ENCODE measurements at regions not wholly inside any gene's neighbourhood (a gene's known extent, or its start where the extent isn't known, plus 50 kb on each side); places are given as distances from the start of the nearest gene placed in this dataset.
"Not testable (repeated sequence)": the region's sequence is repeated elsewhere in the genome, so short reads cannot be mapped to it uniquely, and the experiment has no call there.

GRCh38 chr2:147002256-147002655 is 842.6 kb upstream of the ACVR2A start:
- Histone ChIP-seq H3K27ac (ENCODE audit: low read depth, low read length) (no peak overlapping the region), H3K27me3 (ENCODE audit: control insufficient read depth in 5 of 5, insufficient read depth in 4 of 5, low read length in 5 of 5) (no peaks in the 10 kb centered on the region), H3K4me1 (ENCODE audit: control insufficient read depth in 5 of 5, insufficient read depth in 5 of 5, low read length in 5 of 5) (peaks cover 0 to 6% (median 4%) of the 10 kb centered on the region in 5 donors), H3K9me3 (ENCODE audit: control insufficient read depth in 5 of 5, low read length in 5 of 5) (no peaks in the 10 kb centered on the region), H3K9ac (ENCODE audit: low read length in 5 of 5) (no peak overlapping the region), H3K4me3 (ENCODE audit: low read depth in 1 of 5, low read length in 5 of 5) (no peak overlapping the region), H3K36me3 (ENCODE audit: control insufficient read depth in 5 of 5, insufficient read depth in 5 of 5, low read length in 5 of 5) (no peaks in the 10 kb centered on the region)

- Histone ChIP-seq H3K9me3 (ENCODE audit: control insufficient read depth in 5 of 5, low read length in 5 of 5) (no peaks in the 10 kb centered on the region), H3K36me3 (ENCODE audit: control insufficient read depth in 5 of 5, insufficient read depth in 5 of 5, low read length in 5 of 5) (no peaks in the 10 kb centered on the region), H3K27me3 (ENCODE audit: control insufficient read depth in 5 of 5, insufficient read depth in 4 of 5, low read length in 5 of 5) (no peaks in the 10 kb centered on the region), H3K9ac (ENCODE audit: low read length in 5 of 5) (no peak overlapping the region), H3K27ac (ENCODE audit: low read depth, low read length) (no peak overlapping the region), H3K4me3 (ENCODE audit: low read depth in 1 of 5, low read length in 5 of 5) (no peak overlapping the region), H3K4me1 (ENCODE audit: control insufficient read depth in 5 of 5, insufficient read depth in 5 of 5, low read length in 5 of 5) (no peaks in the 10 kb centered on the region)
These were observed 843.8 kb upstream of the ACVR2A start for GRCh38 chr2:147001061-147001460.

DNA sequence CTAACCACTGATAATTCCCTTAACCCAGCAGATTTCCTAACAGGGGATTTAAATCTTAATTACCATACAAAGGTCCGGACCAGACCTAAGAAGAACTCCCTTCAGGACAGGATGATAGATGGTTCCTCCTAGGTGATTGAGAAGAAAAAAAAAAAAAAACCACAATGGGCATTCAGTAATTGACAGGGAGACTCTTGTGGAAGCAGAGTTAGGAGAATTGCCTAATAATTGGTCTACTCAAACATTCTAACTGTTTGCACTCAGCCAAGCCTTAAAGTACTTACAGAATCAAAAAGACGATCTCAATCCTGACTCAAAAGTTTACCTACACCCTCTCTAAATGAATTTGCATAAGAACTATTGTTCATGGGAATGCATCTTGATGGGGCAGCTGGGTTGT is 844.7 kb upstream of the ACVR2A start:
- H3K27me3 ChIP-seq (ENCODE audit: control insufficient read depth in 5 of 5, insufficient read depth in 4 of 5, low read length in 5 of 5); H3K9me3 ChIP-seq (ENCODE audit: control insufficient read depth in 5 of 5, low read length in 5 of 5); H3K4me1 ChIP-seq (ENCODE audit: control insufficient read depth in 5 of 5, insufficient read depth in 5 of 5, low read length in 5 of 5); H3K27ac ChIP-seq (ENCODE audit: low read depth, low read length); H3K9ac ChIP-seq (ENCODE audit: low read length in 5 of 5); H3K36me3 ChIP-seq (ENCODE audit: control insufficient read depth in 5 of 5, insufficient read depth in 5 of 5, low read length in 5 of 5); H3K4me3 ChIP-seq (ENCODE audit: low read depth in 1 of 5, low read length in 5 of 5): not testable (repeated sequence)

DNA sequence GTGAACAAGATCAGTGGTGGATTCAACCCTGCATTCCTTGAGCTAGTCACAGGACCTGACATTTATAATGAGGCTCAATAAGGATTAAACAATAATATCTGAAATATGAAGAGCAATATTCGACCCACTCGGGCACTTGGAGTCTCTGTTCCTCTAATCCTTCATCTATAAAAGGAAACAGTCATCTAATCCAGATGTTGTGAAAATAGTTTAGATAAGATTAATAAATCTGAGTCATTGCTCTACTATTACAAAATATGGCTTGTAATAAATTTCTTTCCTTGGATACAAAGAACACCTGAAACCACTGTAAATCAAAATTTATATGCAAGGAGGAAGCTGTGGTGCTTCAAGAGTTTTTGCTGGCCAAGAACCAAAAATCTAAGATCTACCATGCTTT is 846.9 kb upstream of the ACVR2A start:
- Histone ChIP-seq H3K4me3 (ENCODE audit: low read depth in 1 of 5, low read length in 5 of 5) (no peak overlapping the region), H3K9me3 (ENCODE audit: control insufficient read depth in 5 of 5, low read length in 5 of 5) (no peaks in the 10 kb centered on the region), H3K27ac (ENCODE audit: low read depth, low read length) (no peak overlapping the region), H3K27me3 (ENCODE audit: control insufficient read depth in 5 of 5, insufficient read depth in 4 of 5, low read length in 5 of 5) (no peaks in the 10 kb centered on the region), H3K36me3 (ENCODE audit: control insufficient read depth in 5 of 5, insufficient read depth in 5 of 5, low read length in 5 of 5) (no peaks in the 10 kb centered on the region), H3K9ac (ENCODE audit: low read length in 5 of 5) (no peak overlapping the region), H3K4me1 (ENCODE audit: control insufficient read depth in 5 of 5, insufficient read depth in 5 of 5, low read length in 5 of 5) (no peaks in the 10 kb centered on the region)

DNA sequence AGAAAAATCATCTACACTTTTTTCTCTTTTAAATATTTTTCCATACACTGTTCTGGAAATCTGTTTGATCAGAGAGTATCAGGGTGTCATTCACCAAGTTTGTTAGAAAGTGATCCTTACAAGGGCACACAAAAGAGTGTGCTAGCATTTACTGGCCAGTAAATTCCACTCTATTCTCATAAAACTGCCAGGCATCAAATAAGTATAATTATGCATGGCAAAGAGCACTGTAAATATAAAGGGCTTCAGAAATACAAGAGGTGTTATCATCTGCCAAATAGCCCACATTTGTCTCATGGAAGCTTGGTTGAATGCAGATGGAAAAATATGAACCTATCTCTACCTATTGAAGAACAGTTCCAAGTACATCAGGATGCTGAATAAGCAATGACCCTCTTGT is 847.3 kb upstream of the ACVR2A start:
- Histone ChIP-seq H3K9me3 (ENCODE audit: control insufficient read depth in 5 of 5, low read length in 5 of 5) (no peaks in the 10 kb centered on the region), H3K4me3 (ENCODE audit: low read depth in 1 of 5, low read length in 5 of 5) (no peak overlapping the region), H3K36me3 (ENCODE audit: control insufficient read depth in 5 of 5, insufficient read depth in 5 of 5, low read length in 5 of 5) (no peaks in the 10 kb centered on the region), H3K27me3 (ENCODE audit: control insufficient read depth in 5 of 5, insufficient read depth in 4 of 5, low read length in 5 of 5) (no peaks in the 10 kb centered on the region), H3K4me1 (ENCODE audit: control insufficient read depth in 5 of 5, insufficient read depth in 5 of 5, low read length in 5 of 5) (no peaks in the 10 kb centered on the region), H3K27ac (ENCODE audit: low read depth, low read length) (no peak overlapping the region), H3K9ac (ENCODE audit: low read length in 5 of 5) (no peak overlapping the region)

GRCh38 chr2:146994246-146994645 is 850.6 kb upstream of the ACVR2A start:
- Histone ChIP-seq H3K36me3 (ENCODE audit: control insufficient read depth in 5 of 5, insufficient read depth in 5 of 5, low read length in 5 of 5) (no peaks in the 10 kb centered on the region), H3K9me3 (ENCODE audit: control insufficient read depth in 5 of 5, low read length in 5 of 5) (no peaks in the 10 kb centered on the region), H3K4me1 (ENCODE audit: control insufficient read depth in 5 of 5, insufficient read depth in 5 of 5, low read length in 5 of 5) (no peaks in the 10 kb centered on the region), H3K9ac (ENCODE audit: low read length in 5 of 5) (no peak overlapping the region), H3K27me3 (ENCODE audit: control insufficient read depth in 5 of 5, insufficient read depth in 4 of 5, low read length in 5 of 5) (no peaks in the 10 kb centered on the region), H3K27ac (ENCODE audit: low read depth, low read length) (no peak overlapping the region), H3K4me3 (ENCODE audit: low read depth in 1 of 5, low read length in 5 of 5) (no peak overlapping the region)

DNA sequence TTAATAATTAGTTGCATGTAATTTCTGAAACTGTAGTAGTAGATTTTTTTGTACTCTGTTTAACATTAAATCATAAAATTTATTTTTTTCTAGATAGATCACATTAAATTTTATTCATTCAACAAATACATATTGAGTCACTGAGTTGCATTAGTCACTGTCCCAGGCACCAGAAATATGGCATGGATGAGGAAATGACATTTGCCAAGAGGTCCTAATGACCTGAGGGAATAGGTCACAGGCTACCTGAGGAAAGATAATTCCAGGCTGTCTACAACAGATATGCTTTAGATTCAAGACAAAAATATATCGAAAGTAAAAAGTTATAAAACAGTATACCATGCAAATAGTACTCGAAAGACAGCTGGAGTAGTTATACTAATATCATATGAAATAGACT is 852.4 kb upstream of the ACVR2A start:
- Histone ChIP-seq H3K36me3 (ENCODE audit: control insufficient read depth in 5 of 5, insufficient read depth in 5 of 5, low read length in 5 of 5) (no peaks in the 10 kb centered on the region), H3K4me3 (ENCODE audit: low read depth in 1 of 5, low read length in 5 of 5) (no peak overlapping the region), H3K9me3 (ENCODE audit: control insufficient read depth in 5 of 5, low read length in 5 of 5) (no peaks in the 10 kb centered on the region), H3K9ac (ENCODE audit: low read length in 5 of 5) (no peak overlapping the region), H3K27me3 (ENCODE audit: control insufficient read depth in 5 of 5, insufficient read depth in 4 of 5, low read length in 5 of 5) (no peaks in the 10 kb centered on the region), H3K27ac (ENCODE audit: low read depth, low read length) (no peak overlapping the region), H3K4me1 (ENCODE audit: control insufficient read depth in 5 of 5, insufficient read depth in 5 of 5, low read length in 5 of 5) (no peaks in the 10 kb centered on the region)

- Histone ChIP-seq H3K27me3 (ENCODE audit: control insufficient read depth in 5 of 5, insufficient read depth in 4 of 5, low read length in 5 of 5) (no peaks in the 10 kb centered on the region), H3K36me3 (ENCODE audit: control insufficient read depth in 5 of 5, insufficient read depth in 5 of 5, low read length in 5 of 5) (no peaks in the 10 kb centered on the region), H3K9ac (ENCODE audit: low read length in 5 of 5) (no peak overlapping the region), H3K4me3 (ENCODE audit: low read depth in 1 of 5, low read length in 5 of 5) (no peak overlapping the region), H3K9me3 (ENCODE audit: control insufficient read depth in 5 of 5, low read length in 5 of 5) (no peaks in the 10 kb centered on the region), H3K4me1 (ENCODE audit: control insufficient read depth in 5 of 5, insufficient read depth in 5 of 5, low read length in 5 of 5) (no peaks in the 10 kb centered on the region), H3K27ac (ENCODE audit: low read depth, low read length) (no peak overlapping the region)
These were observed 852.8 kb upstream of the ACVR2A start for GRCh38 chr2:146992057-146992456.

DNA sequence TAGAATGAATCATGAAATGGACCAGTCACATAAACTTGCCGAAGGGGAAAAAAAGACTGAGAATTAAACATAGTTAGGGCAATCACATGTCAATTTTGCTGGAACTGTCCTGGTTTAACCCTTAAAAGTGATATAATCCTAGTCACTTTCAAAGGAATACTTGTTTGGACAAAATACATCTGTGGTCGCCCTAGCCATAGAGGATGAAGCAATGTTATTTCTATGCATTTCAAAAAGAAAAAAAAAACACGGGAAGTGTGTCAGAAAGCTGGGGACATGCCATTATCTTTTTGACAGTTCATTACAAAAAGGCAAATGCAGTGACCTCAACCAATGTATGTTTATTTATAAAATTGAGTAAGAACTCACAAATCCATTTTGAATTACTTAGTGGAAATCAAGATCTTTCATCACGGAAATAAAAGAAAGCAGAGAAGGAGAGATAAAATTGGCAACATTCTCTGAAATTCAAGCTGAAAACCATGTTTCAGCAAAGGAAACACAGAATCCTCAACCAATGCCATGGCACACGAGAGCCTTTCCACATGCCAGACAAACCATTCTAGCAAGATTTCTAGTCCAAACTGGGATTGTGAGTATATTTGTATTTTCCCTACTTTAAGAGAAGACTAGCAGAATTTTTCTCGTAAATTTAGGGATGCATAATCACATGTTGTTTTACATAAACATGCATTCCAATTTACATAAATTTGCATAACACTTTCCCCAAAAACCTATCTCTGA is 854.3 kb upstream of the ACVR2A start:
- Histone ChIP-seq H3K4me1 (ENCODE audit: control insufficient read depth in 5 of 5, insufficient read depth in 5 of 5, low read length in 5 of 5) (peaks cover 0 to 13% (median 10%) of the 10 kb centered on the region in 5 donors), H3K9ac (ENCODE audit: low read length in 5 of 5) (no peak overlapping the region), H3K9me3 (ENCODE audit: control insufficient read depth in 5 of 5, low read length in 5 of 5) (no peaks in the 10 kb centered on the region), H3K36me3 (ENCODE audit: control insufficient read depth in 5 of 5, insufficient read depth in 5 of 5, low read length in 5 of 5) (no peaks in the 10 kb centered on the region), H3K27ac (ENCODE audit: low read depth, low read length) (no peak overlapping the region), H3K27me3 (ENCODE audit: control insufficient read depth in 5 of 5, insufficient read depth in 4 of 5, low read length in 5 of 5) (no peaks in the 10 kb centered on the region), H3K4me3 (ENCODE audit: low read depth in 1 of 5, low read length in 5 of 5) (no peak overlapping the region)

- Histone ChIP-seq H3K9ac (ENCODE audit: low read length in 5 of 5) (no peak overlapping the region), H3K4me3 (ENCODE audit: low read depth in 1 of 5, low read length in 5 of 5) (no peak overlapping the region), H3K27ac (ENCODE audit: low read depth, low read length) (no peak overlapping the region), H3K4me1 (ENCODE audit: control insufficient read depth in 5 of 5, insufficient read depth in 5 of 5, low read length in 5 of 5) (peaks cover 0 to 15% (median 13%) of the 10 kb centered on the region in 5 donors), H3K36me3 (ENCODE audit: control insufficient read depth in 5 of 5, insufficient read depth in 5 of 5, low read length in 5 of 5) (no peaks in the 10 kb centered on the region), H3K9me3 (ENCODE audit: control insufficient read depth in 5 of 5, low read length in 5 of 5) (no peaks in the 10 kb centered on the region), H3K27me3 (ENCODE audit: control insufficient read depth in 5 of 5, insufficient read depth in 4 of 5, low read length in 5 of 5) (no peaks in the 10 kb centered on the region)
These were observed 855.1 kb upstream of the ACVR2A start for GRCh38 chr2:146989741-146990140.
